ENCODE measurements at regions not wholly inside any gene's neighbourhood (a gene's known extent, or its start where the extent isn't known, plus 50 kb on each side); places are given as distances from the start of the nearest gene placed in this dataset.

- no peak for DNase-seq (ENCODE audit: extremely low read depth, low read depth)
- TF ChIP-seq CTCF (IDR thresholded peaks at IDR 0.05; ENCODE audit: low read depth, low read length, missing control alignments) = no peak
- H3K4me3 ChIP-seq (replicated peaks; ENCODE audit: low read depth, low read length) = no peak overlapping the region
Measured at GRCh38 chr10:111187096-111187495, 110.3 kb downstream of the ADRA2A start.

DNA sequence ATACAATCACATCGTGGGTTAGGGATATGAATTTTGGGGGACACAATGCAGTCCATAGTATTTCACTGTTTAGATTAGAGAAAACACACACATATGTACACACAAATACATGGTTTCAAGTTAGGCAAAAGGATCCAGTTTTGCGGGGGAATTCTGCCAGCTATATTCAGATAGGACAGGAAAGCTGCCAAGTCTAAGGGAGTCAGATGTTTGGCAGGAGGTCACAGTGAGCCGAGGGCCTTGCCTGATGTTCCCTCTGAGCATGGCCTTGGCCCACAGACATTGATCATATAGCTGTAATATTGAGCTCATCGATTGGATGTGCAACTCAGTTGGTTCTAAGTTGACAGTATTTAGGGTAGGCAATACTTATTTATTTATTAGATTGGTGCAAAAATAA is 122.8 kb downstream of the ADRA2A start:
- DNase-seq (ENCODE audit: extremely low read depth, low read depth) = no peak
- no peak for TF ChIP-seq CTCF (IDR thresholded peaks at IDR 0.05; ENCODE audit: low read depth, low read length, missing control alignments)
- H3K4me3 ChIP-seq (replicated peaks; ENCODE audit: low read depth, low read length) = no peak overlapping the region

DNA sequence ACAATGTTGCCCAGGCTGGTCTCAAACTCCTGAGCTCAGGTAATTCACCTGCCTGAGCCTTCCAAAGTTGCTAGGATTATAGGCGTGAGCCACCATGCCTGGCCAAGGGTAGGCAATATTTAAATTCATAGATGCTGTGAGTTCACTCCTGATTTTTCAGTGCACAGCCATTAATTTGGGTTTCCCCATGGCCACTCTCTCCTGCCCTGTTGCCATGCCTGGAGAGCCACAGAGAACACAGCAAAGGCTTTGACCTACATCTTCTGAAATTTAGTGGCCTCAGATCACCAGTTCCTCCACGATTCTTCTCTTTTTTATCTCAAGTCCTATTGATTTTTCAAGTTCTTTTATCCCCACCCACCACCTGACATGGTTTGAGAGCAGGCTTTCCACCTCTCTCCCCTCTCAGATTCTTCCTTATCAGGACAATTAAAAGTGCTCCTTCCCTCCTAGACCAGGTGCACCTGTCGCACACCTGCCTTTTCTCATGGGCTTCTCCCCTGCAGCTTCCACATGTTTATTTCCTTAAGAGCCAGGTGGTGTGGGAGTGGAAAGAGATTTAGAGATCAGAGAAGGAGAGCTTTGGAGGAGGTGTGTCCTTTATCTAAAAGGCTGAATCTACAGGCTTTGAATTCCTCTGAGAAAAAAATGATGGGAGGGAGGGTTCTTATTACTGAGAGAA is 123.8 kb downstream of the ADRA2A start:
- DNase-seq (ENCODE audit: extremely low read depth, low read depth) = no peak
- no peak overlapping the region for H3K4me3 ChIP-seq (replicated peaks; ENCODE audit: low read depth, low read length)
- no peak for TF ChIP-seq CTCF (IDR thresholded peaks at IDR 0.05; ENCODE audit: low read depth, low read length, missing control alignments)

- H3K4me3 ChIP-seq (replicated peaks; ENCODE audit: low read depth, low read length) = no peak overlapping the region
- TF ChIP-seq CTCF (IDR thresholded peaks at IDR 0.05; ENCODE audit: low read depth, low read length, missing control alignments) = no peak
- DNase-seq (ENCODE audit: extremely low read depth, low read depth) = no peak
Measured at GRCh38 chr10:111203615-111204014, 126.8 kb downstream of the ADRA2A start.

- TF ChIP-seq CTCF (IDR thresholded peaks at IDR 0.05; ENCODE audit: low read depth, low read length, missing control alignments) = no peak
- DNase-seq (ENCODE audit: extremely low read depth, low read depth) = no peak
- H3K4me3 ChIP-seq (replicated peaks; ENCODE audit: low read depth, low read length) = no peak overlapping the region
Measured at GRCh38 chr10:111204838-111205237, 128.0 kb downstream of the ADRA2A start.

GRCh38 chr10:111206521-111206920 is 129.7 kb downstream of the ADRA2A start:
- no peak overlapping the region for H3K4me3 ChIP-seq (replicated peaks; ENCODE audit: low read depth, low read length)
- no peak for DNase-seq (ENCODE audit: extremely low read depth, low read depth)
- no peak for TF ChIP-seq CTCF (IDR thresholded peaks at IDR 0.05; ENCODE audit: low read depth, low read length, missing control alignments)

GRCh38 chr10:111207500-111207899 is 130.7 kb downstream of the ADRA2A start:
- DNase-seq (ENCODE audit: extremely low read depth, low read depth) = no peak
- no peak overlapping the region for H3K4me3 ChIP-seq (replicated peaks; ENCODE audit: low read depth, low read length)
- no peak for TF ChIP-seq CTCF (IDR thresholded peaks at IDR 0.05; ENCODE audit: low read depth, low read length, missing control alignments)
